ENCODE measurements at regions not wholly inside any gene's neighbourhood (a gene's known extent, or its start where the extent isn't known, plus 50 kb on each side); places are given as distances from the start of the nearest gene placed in this dataset.

DNA sequence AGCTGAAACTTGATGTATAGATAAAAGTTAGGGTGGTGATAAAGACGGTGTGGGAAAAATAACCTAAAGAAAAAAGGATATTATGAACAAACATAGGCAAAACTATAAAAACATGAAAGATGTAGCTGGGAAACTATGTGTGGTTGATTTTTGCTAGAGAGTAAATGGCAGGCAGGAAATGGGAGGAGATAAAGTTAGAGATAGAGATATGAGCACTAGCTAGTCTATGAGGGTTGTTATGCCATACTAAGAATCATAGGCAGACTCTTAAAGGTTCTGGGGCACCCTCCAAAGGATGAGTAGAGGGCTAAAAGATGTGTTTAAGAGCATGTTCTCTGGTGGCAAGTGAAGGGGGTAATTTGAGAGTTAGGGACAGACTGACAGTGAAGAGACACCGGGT, 1109.2 kb downstream of the GATA3 start:
- TF ChIP-seq, protein P1, sequence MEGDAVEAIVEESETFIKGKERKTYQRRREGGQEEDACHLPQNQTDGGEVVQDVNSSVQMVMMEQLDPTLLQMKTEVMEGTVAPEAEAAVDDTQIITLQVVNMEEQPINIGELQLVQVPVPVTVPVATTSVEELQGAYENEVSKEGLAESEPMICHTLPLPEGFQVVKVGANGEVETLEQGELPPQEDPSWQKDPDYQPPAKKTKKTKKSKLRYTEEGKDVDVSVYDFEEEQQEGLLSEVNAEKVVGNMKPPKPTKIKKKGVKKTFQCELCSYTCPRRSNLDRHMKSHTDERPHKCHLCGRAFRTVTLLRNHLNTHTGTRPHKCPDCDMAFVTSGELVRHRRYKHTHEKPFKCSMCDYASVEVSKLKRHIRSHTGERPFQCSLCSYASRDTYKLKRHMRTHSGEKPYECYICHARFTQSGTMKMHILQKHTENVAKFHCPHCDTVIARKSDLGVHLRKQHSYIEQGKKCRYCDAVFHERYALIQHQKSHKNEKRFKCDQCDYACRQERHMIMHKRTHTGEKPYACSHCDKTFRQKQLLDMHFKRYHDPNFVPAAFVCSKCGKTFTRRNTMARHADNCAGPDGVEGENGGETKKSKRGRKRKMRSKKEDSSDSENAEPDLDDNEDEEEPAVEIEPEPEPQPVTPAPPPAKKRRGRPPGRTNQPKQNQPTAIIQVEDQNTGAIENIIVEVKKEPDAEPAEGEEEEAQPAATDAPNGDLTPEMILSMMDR (IDR thresholded peaks at IDR 0.05): no peak
- no peak for TF ChIP-seq POLR2A (IDR thresholded peaks at IDR 0.05)
- TF ChIP-seq EP300 (IDR thresholded peaks at IDR 0.05): no peak
